Right hindlimb (tissue), 1 donor: ENCODE measurements at regions not wholly inside any gene's neighbourhood (a gene's known extent, or its start where the extent isn't known, plus 50 kb on each side); places are given as distances from the start of the nearest gene placed in this dataset.
"Not testable (repeated sequence)": the region's sequence is repeated elsewhere in the genome, so short reads cannot be mapped to it uniquely, and the experiment has no call there.

Experiments
- DNase-seq: peaks from one replicate; pipeline ENCODE4 v3.0.0-alpha.2; 2018

- no peak for DNase-seq
Measured at GRCh38 chr22:22811016-22812009, 76.3 kb upstream of the IGLL5 start.

GRCh38 chr22:22812031-22812905 is 75.3 kb upstream of the IGLL5 start:
- no peak for DNase-seq

- DNase-seq = no peak
Measured at GRCh38 chr22:22813126-22814075, 74.2 kb upstream of the IGLL5 start.

GRCh38 chr22:22814666-22815396 is 72.8 kb upstream of the IGLL5 start:
- no peak for DNase-seq

GRCh38 chr22:22815397-22816170 is 72.0 kb upstream of the IGLL5 start:
- DNase-seq = no peak

GRCh38 chr22:22816171-22816514 is 71.5 kb upstream of the IGLL5 start:
- no peak for DNase-seq

GRCh38 chr22:22816766-22817410 is 70.7 kb upstream of the IGLL5 start:
- no peak for DNase-seq

- no peak for DNase-seq
Measured at GRCh38 chr22:22817468-22818201, 70.0 kb upstream of the IGLL5 start.

- DNase-seq = no peak
Measured at GRCh38 chr22:22818202-22818538, 69.4 kb upstream of the IGLL5 start.

GRCh38 chr22:22818861-22819855 is 68.5 kb upstream of the IGLL5 start:
- no peak for DNase-seq

- no peak for DNase-seq
Measured at GRCh38 chr22:22820076-22820475, 67.5 kb upstream of the IGLL5 start.

GRCh38 chr22:22820626-22821025 is 67.0 kb upstream of the IGLL5 start:
- no peak for DNase-seq

- DNase-seq = no peak
Measured at GRCh38 chr22:22821340-22821739, 66.3 kb upstream of the IGLL5 start.

- DNase-seq = no peak
Measured at GRCh38 chr22:22822106-22822505, 65.5 kb upstream of the IGLL5 start.

GRCh38 chr22:22822553-22822952 is 65.1 kb upstream of the IGLL5 start:
- not testable (repeated sequence) for DNase-seq

GRCh38 chr22:22823131-22823810 is 64.3 kb upstream of the IGLL5 start:
- DNase-seq = no peak

- no peak for DNase-seq
Measured at GRCh38 chr22:22824340-22825212, 63.0 kb upstream of the IGLL5 start.
